ENCODE measurements at regions not wholly inside any gene's neighbourhood (a gene's known extent, or its start where the extent isn't known, plus 50 kb on each side); places are given as distances from the start of the nearest gene placed in this dataset.

DNA sequence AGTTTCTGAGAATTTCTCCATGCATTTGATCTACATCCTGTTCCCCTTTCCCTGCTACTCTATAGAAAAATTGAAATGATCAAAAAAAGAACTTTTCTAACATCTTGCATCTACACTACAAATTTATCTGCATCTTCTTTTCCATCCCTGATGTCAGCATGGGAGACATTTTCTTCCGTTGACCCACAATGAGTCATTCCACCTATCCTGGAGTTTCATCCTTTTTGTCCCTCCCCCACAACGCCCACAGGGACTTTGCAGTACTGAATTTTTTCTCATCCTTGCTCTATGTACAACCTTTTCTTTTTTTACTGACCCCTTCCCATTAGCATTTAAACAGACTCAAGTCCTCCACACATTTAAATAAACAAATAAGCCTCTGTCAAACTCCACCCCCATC is 112.2 kb upstream of the MROH9 start:
- TF ChIP-seq, protein P1, sequence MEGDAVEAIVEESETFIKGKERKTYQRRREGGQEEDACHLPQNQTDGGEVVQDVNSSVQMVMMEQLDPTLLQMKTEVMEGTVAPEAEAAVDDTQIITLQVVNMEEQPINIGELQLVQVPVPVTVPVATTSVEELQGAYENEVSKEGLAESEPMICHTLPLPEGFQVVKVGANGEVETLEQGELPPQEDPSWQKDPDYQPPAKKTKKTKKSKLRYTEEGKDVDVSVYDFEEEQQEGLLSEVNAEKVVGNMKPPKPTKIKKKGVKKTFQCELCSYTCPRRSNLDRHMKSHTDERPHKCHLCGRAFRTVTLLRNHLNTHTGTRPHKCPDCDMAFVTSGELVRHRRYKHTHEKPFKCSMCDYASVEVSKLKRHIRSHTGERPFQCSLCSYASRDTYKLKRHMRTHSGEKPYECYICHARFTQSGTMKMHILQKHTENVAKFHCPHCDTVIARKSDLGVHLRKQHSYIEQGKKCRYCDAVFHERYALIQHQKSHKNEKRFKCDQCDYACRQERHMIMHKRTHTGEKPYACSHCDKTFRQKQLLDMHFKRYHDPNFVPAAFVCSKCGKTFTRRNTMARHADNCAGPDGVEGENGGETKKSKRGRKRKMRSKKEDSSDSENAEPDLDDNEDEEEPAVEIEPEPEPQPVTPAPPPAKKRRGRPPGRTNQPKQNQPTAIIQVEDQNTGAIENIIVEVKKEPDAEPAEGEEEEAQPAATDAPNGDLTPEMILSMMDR (IDR thresholded peaks at IDR 0.05), result no peak
- no peak for TF ChIP-seq POLR2A (IDR thresholded peaks at IDR 0.05)

Measured in adrenal gland (tissue), 5 donors.